Adrenal gland (tissue), 9 donors: ENCODE measurements at regions not wholly inside any gene's neighbourhood (a gene's known extent, or its start where the extent isn't known, plus 50 kb on each side); places are given as distances from the start of the nearest gene placed in this dataset.
"Not testable (repeated sequence)": the region's sequence is repeated elsewhere in the genome, so short reads cannot be mapped to it uniquely, and the experiment has no call there.

ENCODE experiments used
- DNase-seq, 7 donors: peaks; one replicate each; pipeline ENCODE4 v3.0.0-alpha.2; 2019 to 2020
- H3K27ac ChIP-seq, 5 donors: fragments of 200-600 bp; sonication (generic) in 4 of 5; 1 replicate in 3 of 5; 2 replicates in 2 of 5; pipeline versions ENCODE4 v1.5.1 to v1.8.0; 2016 to 2020; ENCODE audit warnings: mild to moderate bottlenecking in 1 of 5
- H3K27me3 ChIP-seq: fragments of 200-600 bp; 2 replicates; pipeline ENCODE4 v1.8.0; 2021
- H3K36me3 ChIP-seq, 2 donors: fragments of 200-600 bp; replicated peaks in 1 of 2; 1 replicate in 1 of 2; 2 replicates in 1 of 2; pipeline versions ENCODE4 v1.5.1 to v1.8.0; 2018 to 2022
- H3K4me1 ChIP-seq, 2 donors: fragments of 200-600 bp; replicated peaks in 1 of 2; 1 replicate in 1 of 2; 2 replicates in 1 of 2; pipeline versions ENCODE4 v1.5.1 to v1.8.0; 2018 to 2021
- H3K4me3 ChIP-seq, 4 donors: fragments of 200-600 bp; sonication (generic) in 3 of 4; one replicate each; pipeline ENCODE4 v1.5.1; 2016 to 2018
- H3K9me3 ChIP-seq, 3 donors: fragments of 200-600 bp; sonication (generic) in 1 of 3; replicated peaks in 1 of 3; 1 replicate in 2 of 3; 2 replicates in 1 of 3; pipeline versions ENCODE4 v1.5.1 to v1.8.0; 2016 to 2021
- POLR2A ChIP-seq, 2 donors: fragments of 450-650 bp; IDR thresholded peaks; one replicate each; pipeline ENCODE4 v1.6.1; 2017; ENCODE audit warnings: antibody characterized with exemption in 2 of 2, mild to moderate bottlenecking in 2 of 2, moderate library complexity in 1 of 2
- WGBS, 4 donors: extraction: QIAGEN DNeasy Blood & Tissue Kit in 2 of 4; methylation state at CpG; one replicate each; pipeline versions ENCODE4 v1.1.5 to v1.1.7; 2013 to 2017; 5-methylcytosine and 5-hydroxymethylcytosine counted together
- intact Hi-C, 2 donors: fragments of 100-400 bp; cut with DNase I; formaldehyde crosslinking; loops; one replicate each; pipeline versions ENCODE4 v1.14.1 to v1.15.0; 2022 to 2023
- TF ChIP-seq, protein P1 (sequence below), 6 experiments: fragments of 450-650 bp in 4 of 6; fragments of 200-600 bp in 2 of 6; sonication (generic) in 1 of 6; IDR thresholded peaks; 1 replicate in 5 of 6; 2 replicates in 1 of 6; pipeline versions ENCODE4 v1.5.1 to v1.8.0; 2016 to 2021; ENCODE audit warnings: antibody characterized with exemption in 6 of 6, mild to moderate bottlenecking in 2 of 6, moderate library complexity in 1 of 6
- donor health status: healthy with polysubstance abuse.
- donor health status: Bipolar disorder and iron deficiency.
- donor health status: DM: yes; HTN: yes; CAD: no.
- donor health status: DM: no; HTN: no; CAD: no.
- donor health status: DM: no; HTN: no; CAD: no.

DNA sequence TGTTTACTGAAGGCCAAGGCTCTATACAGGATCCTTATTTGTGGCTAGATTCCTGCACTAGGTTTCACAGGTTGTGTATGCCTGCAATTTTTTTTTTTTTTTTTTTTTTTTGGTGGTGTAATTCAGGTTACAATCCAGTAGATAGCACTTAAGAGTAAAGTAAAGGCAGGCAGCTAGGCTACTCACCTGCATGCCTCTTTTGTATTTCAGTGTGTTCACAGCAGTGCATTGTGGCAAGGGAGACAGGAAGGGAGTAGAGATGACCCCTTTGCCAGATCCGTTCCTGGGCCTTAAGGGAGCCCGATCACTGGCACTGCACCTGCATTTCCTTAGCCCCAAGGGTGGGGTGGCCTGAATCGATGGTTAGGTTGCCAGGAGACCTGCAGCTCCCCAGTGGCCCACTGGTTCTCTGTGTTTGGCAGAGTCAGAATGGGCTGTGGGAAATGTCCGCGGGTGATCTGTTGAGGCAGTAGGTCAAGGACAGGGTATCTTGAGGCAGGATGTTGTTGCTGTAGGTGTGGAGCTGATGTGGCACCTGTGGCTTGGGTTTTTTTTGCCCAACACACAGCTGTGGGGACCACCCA lies 374.9 kb upstream of the AADAT start:
- intact Hi-C loops, result no loop called here
- TF ChIP-seq POLR2A (IDR thresholded peaks at IDR 0.05), result no peak
- TF ChIP-seq, protein P1, sequence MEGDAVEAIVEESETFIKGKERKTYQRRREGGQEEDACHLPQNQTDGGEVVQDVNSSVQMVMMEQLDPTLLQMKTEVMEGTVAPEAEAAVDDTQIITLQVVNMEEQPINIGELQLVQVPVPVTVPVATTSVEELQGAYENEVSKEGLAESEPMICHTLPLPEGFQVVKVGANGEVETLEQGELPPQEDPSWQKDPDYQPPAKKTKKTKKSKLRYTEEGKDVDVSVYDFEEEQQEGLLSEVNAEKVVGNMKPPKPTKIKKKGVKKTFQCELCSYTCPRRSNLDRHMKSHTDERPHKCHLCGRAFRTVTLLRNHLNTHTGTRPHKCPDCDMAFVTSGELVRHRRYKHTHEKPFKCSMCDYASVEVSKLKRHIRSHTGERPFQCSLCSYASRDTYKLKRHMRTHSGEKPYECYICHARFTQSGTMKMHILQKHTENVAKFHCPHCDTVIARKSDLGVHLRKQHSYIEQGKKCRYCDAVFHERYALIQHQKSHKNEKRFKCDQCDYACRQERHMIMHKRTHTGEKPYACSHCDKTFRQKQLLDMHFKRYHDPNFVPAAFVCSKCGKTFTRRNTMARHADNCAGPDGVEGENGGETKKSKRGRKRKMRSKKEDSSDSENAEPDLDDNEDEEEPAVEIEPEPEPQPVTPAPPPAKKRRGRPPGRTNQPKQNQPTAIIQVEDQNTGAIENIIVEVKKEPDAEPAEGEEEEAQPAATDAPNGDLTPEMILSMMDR (IDR thresholded peaks at IDR 0.05), result no peak

DNA sequence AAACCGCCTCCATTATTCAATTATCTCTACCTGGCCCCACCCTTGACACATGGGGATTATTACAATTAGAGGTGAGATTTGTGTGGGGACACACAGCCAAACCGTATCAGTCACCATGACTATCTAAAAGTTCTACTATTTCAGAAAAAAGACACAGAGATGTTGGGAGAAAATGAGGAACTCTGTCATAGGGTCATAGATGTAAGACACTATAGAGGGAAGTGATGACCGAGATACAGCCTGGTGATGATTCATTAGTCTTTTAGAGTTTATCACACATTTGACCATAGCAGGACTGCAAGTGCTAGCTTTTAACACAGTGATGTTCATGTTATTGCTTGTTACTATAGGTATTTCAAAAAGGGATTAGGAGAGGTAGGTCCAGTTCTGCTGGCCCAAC lies 357.0 kb upstream of the AADAT start:
- Histone ChIP-seq H3K27me3 (no peaks in the 10 kb centered on the region), H3K4me1 (no peaks in the 10 kb centered on the region), H3K27ac (no peak overlapping the region), H3K4me3 (no peak overlapping the region), H3K36me3 (no peaks in the 10 kb centered on the region), H3K9me3 (no peaks in the 10 kb centered on the region)
- intact Hi-C loops, result no loop called here
- TF ChIP-seq POLR2A (IDR thresholded peaks at IDR 0.05), result no peak
- TF ChIP-seq, protein P1 (IDR thresholded peaks at IDR 0.05), result no peak
- DNase-seq, result no peak
- WGBS, 4 donors, result 64 to 71% (median 70%) methylated on average over 3 of the region's 3 CpGs

More for the DNA sequence above, 374.9 kb upstream of the AADAT start:
- no peaks in the 10 kb centered on the region for H3K4me1 ChIP-seq
- H3K4me3 ChIP-seq, result no peak overlapping the region
- H3K36me3 ChIP-seq, result no peaks in the 10 kb centered on the region
- no peak overlapping the region for H3K27ac ChIP-seq
- no peaks in the 10 kb centered on the region for H3K9me3 ChIP-seq
- H3K27me3 ChIP-seq, result no peaks in the 10 kb centered on the region
- DNase-seq, result no peak
- WGBS, 4 donors, result 69 to 89% (median 83%) methylated on average over 5 of the region's 5 CpGs

DNA sequence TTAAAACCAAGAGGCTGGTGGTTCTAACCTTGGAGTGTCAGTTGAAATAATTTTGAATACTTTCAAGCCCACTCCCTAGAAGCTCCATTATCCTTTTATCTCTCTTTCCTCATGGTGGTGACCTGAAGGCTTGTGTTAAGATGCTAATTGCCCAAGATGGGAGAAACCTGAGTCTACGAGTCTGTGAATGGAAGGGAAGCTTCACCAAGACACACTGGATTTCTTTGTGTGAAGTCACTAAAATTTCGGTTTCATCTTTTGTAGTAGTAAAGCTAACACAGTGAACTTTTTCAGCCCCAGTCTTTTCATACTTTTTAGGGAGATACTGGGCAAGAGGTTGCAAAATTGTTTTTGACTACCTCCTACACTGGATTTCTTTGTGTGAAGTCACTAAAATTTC lies 351.4 kb upstream of the AADAT start:
- H3K27me3 ChIP-seq, H3K27ac ChIP-seq, H3K4me3 ChIP-seq, intact Hi-C loops, H3K36me3 ChIP-seq, DNase-seq, H3K4me1 ChIP-seq, H3K9me3 ChIP-seq: not testable (repeated sequence)
- WGBS, 4 donors, result 53 to 75% (median 65%) methylated on average over 2 of the region's 2 CpGs

DNA sequence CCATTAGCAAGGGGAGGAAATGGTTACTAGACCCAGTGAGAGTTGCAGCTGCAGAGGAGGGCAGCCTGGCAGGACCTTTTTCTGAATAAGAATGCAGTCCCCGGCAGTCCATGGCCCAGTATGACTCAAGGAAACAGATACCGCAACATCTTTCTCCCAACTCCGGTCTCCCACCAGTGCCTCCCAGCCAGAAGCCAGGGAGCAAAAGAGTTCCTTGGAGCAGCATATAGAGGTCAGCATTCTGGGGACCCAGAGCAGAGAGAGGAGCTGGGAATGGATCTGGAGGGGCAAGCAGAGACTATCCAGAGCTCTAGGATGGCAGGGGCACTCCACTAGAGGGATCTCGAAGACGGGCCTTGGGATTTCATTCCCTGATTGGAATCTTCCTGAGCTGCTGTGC lies 339.2 kb upstream of the AADAT start:
- whole genome bisulfite sequencing, 4 donors, result 67 to 78% (median 75%) methylated on average over 5 of the region's 5 CpGs
- intact Hi-C loops, result no loop called here

More for the DNA sequence above, 339.2 kb upstream of the AADAT start:
- DNase-seq, result no peak
- Histone ChIP-seq H3K36me3 (no peaks in the 10 kb centered on the region), H3K27me3 (no peaks in the 10 kb centered on the region), H3K4me1 (no peaks in the 10 kb centered on the region), H3K27ac (no peak overlapping the region), H3K4me3 (no peak overlapping the region), H3K9me3 (no peaks in the 10 kb centered on the region)
- TF ChIP-seq POLR2A (IDR thresholded peaks at IDR 0.05), result no peak
- TF ChIP-seq, protein P1 (IDR thresholded peaks at IDR 0.05), result no peak
